Smooth muscle cell (in vitro differentiated cells): ENCODE measurements at regions not wholly inside any gene's neighbourhood (a gene's known extent, or its start where the extent isn't known, plus 50 kb on each side); places are given as distances from the start of the nearest gene placed in this dataset.

Experiments used
- DNase-seq: peaks from one replicate; lab custom pipeline; 2025; ENCODE audit not compliant: unreplicated experiment; lab: John Stamatoyannopoulos, UW
- H2AFZ ChIP-seq: fragments of 200-600 bp; sonication (generic); 2 replicates; pipeline ENCODE4 v1.6.0; 2016; ENCODE audit warnings: antibody characterized with exemption, low read depth, mild to moderate bottlenecking
- H3F3A ChIP-seq: fragments of 200-600 bp; sonication (generic); 2 replicates; pipeline ENCODE4 v1.6.0; 2017; ENCODE audit warnings: antibody characterized with exemption, low read depth
- H3K27ac ChIP-seq: fragments of 200-600 bp; sonication (generic); 2 replicates; pipeline ENCODE4 v1.5.1; 2016; ENCODE audit warnings: low read depth, mild to moderate bottlenecking
- H3K27me3 ChIP-seq: fragments of 200-600 bp; sonication (generic); 2 replicates; pipeline ENCODE4 v1.6.1; 2016; ENCODE audit warnings: low read depth, mild to moderate bottlenecking
- H3K36me3 ChIP-seq: fragments of 200-600 bp; sonication (generic); 2 replicates; pipeline ENCODE4 v1.5.1; 2016; ENCODE audit warnings: low read depth
- H3K4me1 ChIP-seq: fragments of 200-600 bp; sonication (generic); 2 replicates; pipeline ENCODE4 v1.5.1; 2016; ENCODE audit warnings: low read depth
- H3K4me2 ChIP-seq: fragments of 200-600 bp; sonication (generic); 2 replicates; pipeline ENCODE4 v1.6.0; 2016; ENCODE audit warnings: mild to moderate bottlenecking
- H3K4me3 ChIP-seq: fragments of 200-600 bp; sonication (generic); 2 replicates; pipeline ENCODE4 v1.5.1; 2016; ENCODE audit warnings: mild to moderate bottlenecking
- H3K79me2 ChIP-seq: fragments of 200-600 bp; sonication (generic); 2 replicates; pipeline ENCODE4 v1.6.0; 2016; ENCODE audit warnings: low read depth, mild to moderate bottlenecking
- H3K9ac ChIP-seq: fragments of 200-600 bp; sonication (generic); 2 replicates; pipeline ENCODE4 v1.6.0; 2016; ENCODE audit warnings: low read depth
- H3K9me3 ChIP-seq: fragments of 200-600 bp; sonication (generic); replicated peaks from 2 replicates; pipeline ENCODE4 v1.5.1; 2016; ENCODE audit warnings: low read depth
- H4K20me1 ChIP-seq: fragments of 200-600 bp; sonication (generic); 2 replicates; pipeline ENCODE4 v1.6.0; 2016; ENCODE audit warnings: low read depth
- CTCF ChIP-seq: fragments of 200-600 bp; sonication (generic); IDR thresholded peaks from 2 replicates; pipeline ENCODE4 v1.5.1; 2017; ENCODE audit warnings: borderline replicate concordance, mild to moderate bottlenecking, antibody characterized with exemption; ENCODE audit not compliant: insufficient read depth, poor library complexity, severe bottlenecking
- WGBS: methylation state at CpG from one replicate; pipeline ENCODE4 v1.1.7; 2016; ENCODE audit warnings: low lambda C conversion rate; 5-methylcytosine and 5-hydroxymethylcytosine counted together

GRCh38 chr12:67533159-67533558, 115.4 kb upstream of the DYRK2 start:
- no peak for DNase-seq

GRCh38 chr12:67534046-67534445, 114.5 kb upstream of the DYRK2 start:
- no peaks in the 10 kb centered on the region for H3K27me3 ChIP-seq
- H4K20me1 ChIP-seq: no peaks in the 10 kb centered on the region
- H3F3A ChIP-seq: peaks cover 6% of the 10 kb centered on the region
- no peaks in the 10 kb centered on the region for H3K36me3 ChIP-seq
- H3K4me2 ChIP-seq: peak overlapping the region; percentile 53
- no peak overlapping the region for H2AFZ ChIP-seq
- H3K27ac ChIP-seq: peak overlapping the region; percentile 64
- H3K4me3 ChIP-seq: no peak overlapping the region
- H3K9ac ChIP-seq: no peak overlapping the region
- 47% methylated on average over 3 of the region's 3 CpGs for WGBS
- H3K4me1 ChIP-seq: peaks cover 4% of the 10 kb centered on the region
- no peak for TF ChIP-seq CTCF
- no peaks in the 10 kb centered on the region for H3K79me2 ChIP-seq
- no peak for DNase-seq
- no peaks in the 10 kb centered on the region for H3K9me3 ChIP-seq

More at GRCh38 chr12:67533159-67533558, 115.4 kb upstream of the DYRK2 start:
- Histone ChIP-seq H3K4me1 (peaks cover 4% of the 10 kb centered on the region), H3K4me2 (no peak overlapping the region), H3K79me2 (no peaks in the 10 kb centered on the region), H2AFZ (no peak overlapping the region), H3K36me3 (no peaks in the 10 kb centered on the region), H3K4me3 (no peak overlapping the region), H3K9ac (no peak overlapping the region), H4K20me1 (no peaks in the 10 kb centered on the region), H3K9me3 (no peaks in the 10 kb centered on the region), H3F3A (peaks cover 6% of the 10 kb centered on the region), H3K27me3 (no peaks in the 10 kb centered on the region), H3K27ac (no peak overlapping the region)
- 94% methylated on average over 1 of the region's 1 CpG for WGBS
- TF ChIP-seq CTCF: no peak

- no peak overlapping the region for H3K4me3 ChIP-seq
- peak overlapping the region; percentile 53 for H3K4me2 ChIP-seq
- no peak overlapping the region for H3K9ac ChIP-seq
- no peaks in the 10 kb centered on the region for H3K79me2 ChIP-seq
- peaks cover 4% of the 10 kb centered on the region for H3K4me1 ChIP-seq
- H2AFZ ChIP-seq: no peak overlapping the region
- H3K9me3 ChIP-seq: no peaks in the 10 kb centered on the region
- no peaks in the 10 kb centered on the region for H3K36me3 ChIP-seq
- TF ChIP-seq CTCF: no peak
- peaks cover 6% of the 10 kb centered on the region for H3F3A ChIP-seq
- WGBS: 37% methylated on average over 4 of the region's 4 CpGs
- no peaks in the 10 kb centered on the region for H3K27me3 ChIP-seq
- no peaks in the 10 kb centered on the region for H4K20me1 ChIP-seq
- DNase-seq: no peak
- peak overlapping the region; percentile 64 for H3K27ac ChIP-seq
These were observed 113.9 kb upstream of the DYRK2 start for GRCh38 chr12:67534681-67535080.

GRCh38 chr12:67535176-67535575, 113.4 kb upstream of the DYRK2 start:
- 88% methylated on average over 6 of the region's 6 CpGs for WGBS

More at GRCh38 chr12:67535176-67535575, 113.4 kb upstream of the DYRK2 start:
- no peaks in the 10 kb centered on the region for H3K9me3 ChIP-seq
- no peak overlapping the region for H3K4me3 ChIP-seq
- no peak for TF ChIP-seq CTCF
- H2AFZ ChIP-seq: no peak overlapping the region
- H4K20me1 ChIP-seq: no peaks in the 10 kb centered on the region
- no peaks in the 10 kb centered on the region for H3K79me2 ChIP-seq
- DNase-seq: no peak
- H3K9ac ChIP-seq: no peak overlapping the region
- H3K4me1 ChIP-seq: peaks cover 4% of the 10 kb centered on the region
- H3K36me3 ChIP-seq: no peaks in the 10 kb centered on the region
- H3K4me2 ChIP-seq: no peak overlapping the region
- H3K27me3 ChIP-seq: no peaks in the 10 kb centered on the region
- peak overlapping the region; percentile 64 for H3K27ac ChIP-seq
- peaks cover 6% of the 10 kb centered on the region for H3F3A ChIP-seq
